ENCODE measurements at regions not wholly inside any gene's neighbourhood (a gene's known extent, or its start where the extent isn't known, plus 50 kb on each side); places are given as distances from the start of the nearest gene placed in this dataset.

DNA sequence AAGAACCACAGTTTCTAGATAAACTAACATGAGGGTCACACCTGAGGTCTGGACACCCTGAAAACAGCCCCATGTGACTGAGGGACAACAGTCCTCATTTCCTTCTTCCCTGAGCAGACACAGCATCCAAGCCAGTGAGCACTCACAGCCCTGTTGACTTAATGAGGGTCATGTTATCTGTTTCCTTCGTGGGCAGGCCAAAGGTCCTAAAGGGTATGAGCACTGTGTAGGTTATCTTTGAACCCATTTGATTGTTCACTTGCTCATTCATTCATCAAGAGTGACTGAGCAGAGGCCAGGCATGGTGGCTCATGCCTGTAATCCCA lies 170.7 kb upstream of the B3GAT1 start:
- no peak for DNase-seq

DNA sequence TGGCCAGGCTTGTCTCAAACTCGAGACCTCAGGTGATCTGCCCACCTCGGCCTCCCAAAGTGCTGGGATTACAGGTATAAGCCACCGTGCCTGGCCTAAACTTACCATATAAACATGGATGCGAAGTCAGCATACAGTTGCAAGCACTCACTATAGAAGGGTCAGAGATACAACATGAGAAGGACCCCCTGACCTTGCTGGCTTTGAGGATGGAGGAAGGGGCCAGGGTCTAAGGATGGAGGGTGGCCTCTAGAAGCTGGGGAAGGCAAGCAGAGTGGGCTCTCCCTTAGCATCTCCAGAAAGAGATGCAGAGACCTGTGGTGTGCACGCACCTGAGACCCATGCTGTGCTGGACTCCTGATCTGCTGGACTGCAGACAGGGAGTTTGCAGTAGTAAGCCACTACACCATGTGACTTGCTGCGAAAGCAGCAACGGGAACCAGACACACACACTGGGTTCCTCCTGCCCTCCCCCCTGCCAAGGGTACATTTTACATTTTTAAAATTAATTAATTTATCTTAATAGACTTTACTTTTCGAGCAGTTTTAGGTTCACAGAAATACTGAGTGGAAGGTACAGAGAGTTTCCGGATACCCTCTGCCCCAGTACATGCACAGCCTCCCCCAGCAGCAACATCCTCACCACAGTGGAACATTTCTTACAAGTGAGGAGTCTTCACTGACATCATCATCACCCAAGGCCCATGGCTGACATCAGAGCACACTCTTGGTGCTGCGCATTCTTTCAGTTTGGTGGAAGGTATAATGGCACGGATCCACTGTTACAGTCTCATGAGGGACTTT lies 170.1 kb upstream of the B3GAT1 start:
- DNase-seq, result no peak

DNA sequence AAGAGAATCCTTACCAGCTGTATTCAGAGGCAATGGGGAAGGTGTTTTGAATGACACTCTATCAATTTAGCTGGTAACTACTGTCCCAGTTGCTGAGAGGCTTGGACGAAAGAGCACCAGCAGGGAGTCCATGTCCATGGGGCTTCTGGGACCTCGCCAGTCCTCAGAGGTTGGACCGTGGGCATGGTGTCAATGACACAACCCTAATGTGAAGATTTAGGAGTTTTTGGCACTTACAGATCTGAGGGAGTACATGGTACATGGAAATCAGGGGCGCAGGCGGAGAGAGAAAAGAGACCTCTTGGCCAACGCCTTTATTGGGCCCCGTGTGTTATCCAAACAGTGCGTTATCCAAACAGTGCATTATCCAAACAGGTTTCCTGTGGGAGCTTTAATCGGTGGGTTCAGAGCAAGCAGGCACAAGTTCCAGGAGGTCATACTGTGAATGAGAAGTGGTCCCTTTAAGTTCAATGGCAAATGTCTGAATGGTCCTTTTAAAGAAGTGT lies 169.1 kb upstream of the B3GAT1 start:
- no peak for DNase-seq

DNA sequence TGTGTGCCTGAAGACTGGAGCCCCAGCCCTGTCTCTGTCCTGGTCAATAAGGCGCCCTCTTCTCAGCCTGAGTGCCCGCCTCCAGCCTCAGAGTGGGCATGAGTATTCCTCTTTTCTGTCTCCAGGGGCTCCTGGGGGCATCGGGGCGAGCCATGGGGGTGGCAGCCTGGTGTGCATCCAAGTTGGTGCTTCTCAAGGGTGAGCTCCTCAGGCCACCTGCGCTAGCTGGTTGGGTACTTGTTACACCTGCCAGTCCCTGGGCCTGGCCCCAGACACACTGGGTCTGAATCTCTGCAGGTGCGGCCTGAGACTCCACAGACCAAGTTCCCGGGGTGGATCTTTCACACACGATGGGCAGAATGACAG lies 168.6 kb upstream of the B3GAT1 start:
- DNase-seq, result no peak

DNA sequence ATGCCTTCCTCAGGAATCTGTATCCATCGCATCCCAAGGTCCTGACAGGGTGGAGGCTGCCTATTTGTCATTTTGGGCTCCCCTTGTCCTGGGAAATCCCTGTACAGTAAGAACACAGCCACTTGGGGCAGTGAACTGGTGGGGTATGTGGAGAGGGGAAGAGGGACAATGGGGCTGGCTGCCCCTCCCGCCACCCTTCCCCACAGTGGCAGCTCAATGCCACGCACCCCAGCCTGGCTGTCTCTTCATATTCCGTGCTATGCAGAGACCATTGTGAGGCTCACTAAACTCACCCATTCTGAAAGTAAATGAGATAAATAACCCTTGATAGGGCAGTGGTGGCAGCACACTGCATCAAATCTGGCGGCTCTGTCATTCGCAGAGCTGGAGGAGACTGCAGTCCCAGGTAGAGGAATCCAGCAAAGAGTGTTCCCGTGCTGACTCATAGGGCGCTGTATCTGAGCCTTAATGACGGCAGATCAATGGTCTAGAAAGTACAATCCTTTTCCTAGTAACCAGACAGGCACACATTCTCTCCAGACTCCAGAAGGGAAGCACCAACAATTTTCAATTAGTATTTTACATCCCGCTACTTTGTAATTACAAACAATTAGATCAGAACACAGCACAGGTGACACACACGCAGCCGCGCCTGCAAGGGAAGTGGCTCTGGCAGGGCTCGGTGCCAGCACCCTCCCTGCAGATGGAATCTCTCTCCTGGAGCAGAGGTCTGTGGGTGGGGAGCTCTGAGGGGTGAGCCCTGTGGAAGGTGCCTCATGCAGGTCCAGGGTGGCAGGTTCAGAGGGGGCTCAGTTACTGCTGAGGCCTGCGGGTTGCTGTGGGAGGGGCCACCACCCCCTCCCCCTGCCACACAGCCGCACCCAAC lies 167.9 kb upstream of the B3GAT1 start:
- peak in 2 of 3 experiments; percentile 20 to 31 for DNase-seq

DNA sequence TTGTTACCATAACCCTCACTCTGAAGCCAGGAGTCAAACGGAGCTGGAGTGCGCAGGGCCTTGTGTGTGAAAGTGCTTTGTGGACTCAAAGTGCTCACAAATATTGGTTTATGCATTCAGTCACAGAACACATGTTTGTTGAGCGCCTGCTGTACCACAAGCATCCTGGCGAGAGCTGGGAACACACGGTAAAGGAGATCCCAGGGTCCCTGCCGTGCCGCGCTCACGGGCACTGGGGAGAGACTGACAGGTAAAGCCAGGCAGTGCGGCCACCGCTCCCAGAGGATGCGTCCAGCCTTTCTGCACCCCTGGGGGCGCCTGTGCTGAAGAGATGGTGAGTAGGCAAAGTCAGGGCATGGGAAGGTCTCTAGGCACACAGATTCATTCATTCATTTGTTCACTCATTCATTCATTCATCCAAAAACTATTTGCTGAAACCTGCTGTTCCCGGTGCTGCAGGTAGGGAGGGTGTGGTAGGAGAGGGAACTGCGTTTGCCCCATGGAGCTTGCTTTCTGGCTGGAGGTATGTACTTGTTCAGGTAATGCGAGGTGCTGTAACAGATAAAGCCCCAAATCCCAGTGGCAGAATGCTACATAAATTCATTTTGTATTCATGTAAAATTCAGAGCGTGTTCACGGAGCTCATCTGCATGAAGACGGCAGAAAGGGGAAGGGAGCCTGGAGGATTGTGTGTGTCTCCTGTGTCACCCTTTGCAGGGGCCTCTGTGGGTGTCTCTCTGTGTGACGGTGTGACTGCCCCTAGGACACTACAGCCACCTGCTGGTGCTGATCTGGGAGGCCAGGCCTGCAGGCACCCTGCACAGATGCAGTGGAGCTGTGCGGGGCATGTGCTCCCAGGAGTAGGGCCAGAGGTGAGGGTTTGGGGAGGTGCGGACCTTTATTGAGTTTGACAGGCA lies 167.0 kb upstream of the B3GAT1 start:
- peak in 2 of 3 experiments; percentile 13 to 23 for DNase-seq

DNA sequence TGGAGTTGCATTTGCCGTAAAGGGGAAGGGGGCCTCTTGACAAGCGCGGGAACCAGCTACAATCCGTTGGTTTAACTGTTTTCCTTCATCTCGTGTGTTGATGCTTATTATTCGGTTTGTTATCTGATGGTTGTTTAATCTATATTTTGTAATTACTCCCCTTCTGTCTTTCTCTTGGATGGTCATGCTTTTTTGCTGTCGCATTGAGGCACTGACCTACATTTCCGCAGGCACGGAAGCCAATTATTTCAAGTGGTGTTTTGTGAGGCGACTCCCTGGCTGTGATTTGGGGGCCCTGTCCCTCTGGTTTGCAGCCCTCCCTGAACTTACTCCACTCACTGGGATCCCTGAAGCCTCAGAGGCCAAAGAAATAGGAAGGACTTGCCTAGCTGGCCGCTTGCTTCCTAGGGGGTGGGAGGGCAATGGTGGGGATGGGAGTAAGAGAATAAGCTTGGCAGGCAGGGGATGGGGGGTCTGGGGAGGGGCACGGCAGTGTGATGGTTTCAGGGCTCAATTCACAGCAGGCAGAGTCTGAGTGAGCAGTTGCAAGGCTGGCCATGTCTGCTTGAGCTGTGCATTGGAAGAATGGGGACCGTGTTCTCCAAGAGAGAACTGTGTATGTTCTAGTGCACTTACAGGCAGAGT lies 165.8 kb upstream of the B3GAT1 start:
- no peak for DNase-seq

DNA sequence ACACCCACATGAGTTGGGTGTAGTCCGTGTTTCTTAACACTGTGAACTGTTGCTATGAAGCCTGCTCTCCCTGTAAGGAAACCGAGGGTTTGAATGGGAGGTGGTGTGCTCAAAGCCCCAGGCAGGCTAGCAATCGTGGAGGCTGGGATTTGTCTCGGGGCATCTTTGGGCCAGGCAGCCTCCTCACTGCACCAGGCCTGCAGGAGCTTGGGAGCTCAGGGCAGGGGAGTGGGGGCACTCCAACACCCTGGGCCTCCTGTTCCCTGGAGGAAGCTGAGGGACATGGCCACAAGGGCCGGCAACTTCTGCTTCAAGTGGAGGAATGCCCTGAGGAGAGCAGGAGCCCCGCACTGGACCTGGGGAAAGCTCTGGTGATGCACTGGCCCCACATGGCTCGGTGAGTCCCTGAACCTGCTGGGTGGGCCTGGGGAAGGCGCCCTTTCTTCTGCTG lies 164.7 kb upstream of the B3GAT1 start:
- no peak for DNase-seq

DNA sequence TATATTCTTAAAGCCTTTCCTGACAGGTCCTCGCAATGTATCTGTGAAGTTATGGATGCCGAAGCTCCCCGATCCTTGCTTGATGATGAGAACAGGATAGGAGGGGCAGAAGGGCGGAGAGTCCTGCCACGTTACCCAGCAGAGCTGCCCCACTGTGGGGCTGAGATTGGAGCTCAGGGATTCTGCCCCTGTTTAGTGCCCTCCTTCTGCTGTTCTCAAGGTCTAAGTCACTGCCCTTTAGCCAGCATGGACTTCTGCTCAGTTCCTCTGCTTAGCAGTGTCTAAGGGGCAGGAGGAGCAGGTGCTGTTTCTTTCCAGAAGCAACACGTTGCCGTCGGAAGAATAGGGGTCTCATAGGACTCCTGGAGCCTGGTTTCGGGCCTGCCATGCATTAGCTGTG lies 164.2 kb upstream of the B3GAT1 start:
- DNase-seq, result no peak

DNA sequence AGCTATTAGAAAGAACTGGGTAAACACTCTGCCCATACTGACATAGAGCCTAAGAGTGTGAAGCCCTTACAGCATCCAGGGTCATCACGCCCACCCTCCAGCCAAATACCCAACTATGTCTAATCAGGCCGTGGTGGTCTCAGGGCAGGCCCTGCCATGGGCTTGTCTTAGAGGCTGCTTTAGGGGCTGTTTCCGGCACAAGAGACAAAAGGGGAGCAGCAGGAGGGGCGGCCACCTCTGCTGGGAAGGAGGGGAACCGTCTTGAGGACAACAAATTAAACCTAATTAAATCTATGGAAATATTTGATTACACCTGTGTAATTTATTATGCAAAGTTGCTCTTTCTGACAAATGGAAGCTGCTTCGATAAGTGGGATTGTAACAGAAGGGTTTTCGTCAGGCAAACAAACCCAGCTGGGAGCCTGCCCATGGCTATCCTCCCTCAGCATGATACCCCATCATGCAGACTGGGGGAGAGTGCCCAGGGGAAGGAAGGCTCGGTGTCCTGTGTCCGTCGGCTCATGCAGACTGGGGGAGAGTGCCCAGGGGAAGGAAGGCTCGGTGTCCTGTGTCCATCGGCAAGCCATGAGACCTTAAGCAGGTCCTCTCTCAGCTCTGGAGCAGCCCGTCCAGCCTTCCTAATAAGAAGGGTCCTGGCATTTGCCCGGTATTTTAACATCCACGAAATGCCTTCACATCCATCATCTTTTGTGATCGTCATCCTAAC lies 163.6 kb upstream of the B3GAT1 start:
- DNase-seq, result no peak

DNA sequence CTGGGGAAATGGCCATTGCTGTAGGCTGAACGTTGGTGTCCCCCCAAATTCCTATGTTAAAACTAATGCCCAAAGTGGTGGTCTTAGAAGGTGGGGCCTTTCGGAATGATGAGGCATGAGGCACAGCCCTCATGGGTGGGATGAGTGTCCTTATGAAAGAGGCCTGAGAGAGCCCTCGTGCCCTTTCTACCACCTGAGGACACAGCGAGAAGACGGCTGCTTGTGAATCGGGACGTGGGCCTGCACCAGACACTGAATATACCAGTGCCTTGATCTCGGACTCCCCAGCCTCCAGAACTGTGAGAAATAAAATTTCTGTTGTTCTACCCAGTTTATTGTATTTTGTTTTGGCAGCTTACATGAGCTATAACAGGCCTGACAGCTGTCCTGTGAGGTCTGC lies 162.9 kb upstream of the B3GAT1 start:
- DNase-seq, result no peak

DNA sequence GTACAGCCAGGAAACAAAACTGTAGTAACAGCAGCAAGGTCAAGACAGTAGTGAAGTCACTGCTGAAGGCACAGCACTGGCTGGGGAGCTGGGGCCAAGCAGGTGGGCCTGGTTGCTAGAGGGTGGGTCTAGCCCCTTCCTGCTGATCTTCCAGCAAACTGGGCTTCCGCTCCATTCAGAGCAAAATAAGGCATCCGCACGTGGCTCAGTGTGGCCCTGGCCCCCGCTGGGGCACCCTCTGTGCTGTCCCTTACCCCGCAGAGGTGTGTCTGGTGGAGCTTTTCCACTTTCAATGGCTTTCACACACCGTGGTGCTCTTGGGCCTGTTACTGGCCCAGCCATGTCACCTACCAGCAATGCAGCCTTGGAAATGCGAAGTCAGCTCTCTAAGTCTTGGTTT lies 162.4 kb upstream of the B3GAT1 start:
- DNase-seq, result no peak

DNA sequence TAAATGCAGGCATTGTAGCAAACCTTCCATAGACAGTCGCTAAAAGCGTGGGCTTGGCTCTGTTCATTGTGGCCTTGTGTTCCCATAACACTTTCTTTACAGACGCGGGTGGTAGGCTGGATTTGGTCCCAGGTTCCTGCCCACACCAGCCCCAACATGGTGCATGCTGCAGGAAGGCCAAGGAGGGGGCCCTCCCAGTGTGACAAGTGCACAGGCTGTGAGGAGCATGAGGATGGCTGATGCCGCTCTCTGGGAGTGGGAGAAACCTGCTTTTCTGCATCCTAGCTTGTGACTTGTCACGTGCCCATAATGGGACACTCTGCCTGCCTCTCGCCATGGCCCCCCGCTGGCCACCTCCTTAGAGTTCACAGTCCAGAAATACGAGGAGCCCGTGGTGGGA lies 161.8 kb upstream of the B3GAT1 start:
- no peak for DNase-seq

DNA sequence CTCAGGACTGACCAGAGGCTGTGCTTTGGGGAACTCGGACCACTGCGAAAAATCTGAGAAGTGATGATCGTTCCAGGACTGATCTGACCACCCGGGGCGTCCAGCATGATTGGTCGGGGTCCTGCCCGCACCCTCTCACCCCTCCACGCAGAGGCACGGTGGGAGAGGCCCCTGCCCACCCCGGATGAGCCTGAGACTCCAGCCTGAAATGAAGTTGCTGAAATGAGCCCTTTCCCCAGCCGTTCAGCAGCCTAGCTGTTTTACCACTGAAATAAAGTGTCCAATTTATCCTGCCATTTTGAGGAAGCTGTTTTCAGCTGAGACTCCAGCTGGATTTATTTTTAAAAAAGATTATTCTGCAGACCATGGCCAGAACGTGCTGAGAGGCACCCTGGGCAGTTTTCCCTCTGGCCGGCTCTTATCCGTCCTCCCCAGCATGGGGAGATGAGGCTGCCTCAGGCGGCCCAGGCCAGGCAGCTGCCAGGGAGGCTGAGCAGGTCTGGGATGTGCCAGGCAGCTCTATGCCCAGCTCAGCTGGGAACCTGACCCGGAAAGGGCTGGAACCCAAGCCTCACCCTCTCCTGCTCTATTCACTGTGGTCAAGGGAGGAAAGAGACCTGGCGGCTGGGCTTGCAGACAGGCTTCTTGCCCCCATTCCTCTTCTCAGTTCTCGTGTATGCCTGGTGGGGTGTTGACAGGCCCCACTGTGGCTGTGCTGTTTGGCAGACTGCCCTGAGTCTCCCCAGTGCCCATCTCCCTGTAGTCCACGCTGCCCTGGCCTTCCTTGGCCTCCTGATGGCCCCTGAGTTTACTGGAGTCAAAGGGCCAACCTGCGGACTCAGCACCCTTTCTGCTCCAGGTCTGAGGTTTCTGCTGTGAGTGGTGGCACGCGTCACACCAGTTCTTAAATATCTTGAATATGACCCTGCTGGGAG lies 161.0 kb upstream of the B3GAT1 start:
- DNase-seq, result no peak

DNA sequence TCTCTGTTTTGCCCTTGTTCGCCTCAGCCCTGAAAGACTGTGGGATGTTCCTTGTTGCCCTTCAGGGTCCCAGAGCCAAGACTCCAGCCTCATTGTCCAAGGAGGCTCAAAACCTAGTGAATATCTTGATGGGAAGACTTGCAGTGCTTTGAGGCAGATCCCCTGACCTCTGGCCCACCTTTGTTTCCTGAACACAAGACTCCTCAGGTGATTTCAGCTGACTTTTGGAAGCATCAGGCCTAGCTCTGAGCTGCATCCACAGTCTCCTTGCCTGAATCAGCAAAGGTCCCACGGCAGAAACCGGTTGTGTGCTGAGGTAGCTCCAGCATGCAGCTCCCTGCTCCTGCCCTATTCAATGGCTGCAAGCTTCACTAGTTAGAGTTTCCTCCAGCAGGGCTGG lies 159.3 kb upstream of the B3GAT1 start:
- no peak for DNase-seq

DNA sequence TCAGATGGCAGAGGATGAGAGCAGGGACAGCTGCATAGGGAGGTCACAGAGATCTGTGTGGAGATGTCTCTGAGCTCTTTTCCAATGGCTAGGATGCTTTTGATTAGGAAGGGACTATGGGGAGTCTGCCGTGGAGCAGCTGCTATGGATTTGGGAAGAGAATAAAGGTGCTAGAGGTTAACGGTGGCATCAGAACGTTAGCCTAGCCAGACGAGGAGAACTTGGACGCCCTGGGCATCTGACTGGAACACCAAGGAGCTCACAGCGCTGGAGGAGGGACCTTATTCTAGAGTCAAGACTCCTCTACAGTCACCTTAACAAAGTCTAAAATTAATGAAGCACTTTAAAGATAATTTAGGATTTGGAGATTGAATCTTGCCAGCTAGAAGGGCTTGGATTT lies 157.2 kb upstream of the B3GAT1 start:
- no peak for DNase-seq

DNA sequence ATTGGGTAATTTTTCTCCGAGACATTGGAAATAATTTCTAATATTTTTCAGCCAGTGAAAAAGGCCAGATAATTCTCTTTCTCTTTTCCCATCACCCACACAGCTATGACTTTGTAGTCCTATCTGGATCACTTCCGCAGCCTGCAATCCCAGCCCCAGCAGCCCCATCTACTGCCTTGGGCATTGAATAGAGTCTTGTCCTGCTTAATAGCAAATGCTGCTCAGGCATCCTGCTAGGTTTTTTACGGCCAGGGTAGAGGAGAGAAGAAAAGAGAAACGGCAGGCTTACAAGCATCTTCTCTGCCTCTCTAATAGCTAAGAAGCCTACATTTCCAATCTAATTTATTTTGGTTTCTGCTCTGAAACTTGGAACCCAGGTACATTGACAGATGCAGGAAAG lies 154.3 kb upstream of the B3GAT1 start:
- DNase-seq, result no peak

DNA sequence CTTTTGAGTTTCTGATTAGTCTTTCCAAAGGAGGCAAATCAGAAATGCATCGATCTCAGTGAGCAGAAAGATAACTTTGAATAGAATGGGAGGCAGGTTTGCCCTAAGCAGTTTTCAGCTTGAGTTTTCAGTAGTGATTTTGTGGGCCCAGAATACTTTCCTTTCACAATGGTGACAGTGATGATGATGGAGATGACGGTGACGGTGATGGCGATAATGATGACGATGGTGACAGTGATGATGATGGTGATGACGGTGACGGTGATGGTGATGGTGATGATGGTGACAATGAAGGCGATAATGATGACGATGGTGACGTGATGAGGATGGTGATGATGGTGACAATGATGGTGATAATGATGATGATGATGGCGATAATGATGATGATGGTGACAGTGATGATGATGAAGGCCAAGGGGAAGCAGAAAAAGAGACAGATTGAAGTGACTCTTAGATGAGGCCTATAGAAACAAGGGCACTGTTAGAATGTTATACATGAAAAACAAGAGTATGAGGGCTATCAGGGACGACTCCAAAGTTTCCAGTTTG lies 153.4 kb upstream of the B3GAT1 start:
- DNase-seq, result no peak

DNA sequence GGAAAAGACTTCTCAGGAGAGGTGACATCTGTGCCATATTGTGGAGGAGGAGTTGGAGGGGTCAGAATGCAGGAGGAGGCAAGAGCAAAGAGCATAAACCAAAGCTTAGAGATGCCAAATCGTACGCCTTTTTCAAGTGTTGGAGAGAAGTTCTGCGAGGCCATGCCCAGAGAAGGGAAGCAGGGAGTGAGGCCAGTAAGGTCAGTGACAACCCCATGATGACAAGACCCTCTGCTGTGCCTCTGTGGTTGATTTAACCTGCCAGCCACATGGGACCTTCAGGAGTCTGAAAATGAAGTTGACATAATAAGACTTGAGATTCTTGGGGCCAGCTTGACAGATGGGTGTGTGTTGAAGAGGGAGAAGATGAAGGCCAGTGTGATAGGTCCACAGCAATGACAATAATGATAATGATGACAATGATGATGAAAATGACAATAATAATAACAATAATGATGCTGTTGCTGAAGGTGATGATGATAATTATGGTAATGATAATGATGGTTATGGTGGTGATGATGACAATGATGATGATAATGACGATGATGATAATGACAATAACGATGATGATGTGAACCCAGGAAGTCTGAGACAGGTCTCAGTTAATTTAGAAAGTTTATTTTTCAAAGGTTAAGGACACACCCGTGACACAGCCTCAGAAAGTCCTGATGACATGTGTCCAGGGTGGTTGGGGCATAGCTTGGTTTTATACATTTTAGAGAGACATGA lies 152.6 kb upstream of the B3GAT1 start:
- DNase-seq, result no peak

All from NCI-H1417 (cell line).